ENCODE measurements at regions not wholly inside any gene's neighbourhood (a gene's known extent, or its start where the extent isn't known, plus 50 kb on each side); places are given as distances from the start of the nearest gene placed in this dataset.

- Histone ChIP-seq H3K36me3 (ENCODE audit: insufficient read depth, low read length) (no peaks in the 10 kb centered on the region), H3K9me3 (ENCODE audit: low read length) (no peaks in the 10 kb centered on the region), H3K9me2 (ENCODE audit: low read depth, low read length) (no peaks in the 10 kb centered on the region), H3K27ac (ENCODE audit: low read depth, low read length, poor library complexity, severe bottlenecking) (no peak overlapping the region), H3K27me3 (ENCODE audit: insufficient read depth, low read length) (no peaks in the 10 kb centered on the region; the same call in 1 of the 2 replicates), H3K4me1 (ENCODE audit: insufficient read depth, low read length, severe bottlenecking) (no peaks in the 10 kb centered on the region), H3K4me2 (ENCODE audit: low read length) (no peak overlapping the region), H3F3A (ENCODE audit: insufficient read depth, low read length) (no peaks in the 10 kb centered on the region), H3K9ac (ENCODE audit: low read length) (no peak overlapping the region), H3K4me3 (ENCODE audit: low read depth, low read length, poor library complexity, severe bottlenecking) (no peak overlapping the region), H2AFZ (ENCODE audit: low read length) (no peak overlapping the region), H3K79me2 (ENCODE audit: insufficient read depth, low read length) (no peaks in the 10 kb centered on the region), H4K20me1 (ENCODE audit: insufficient read depth, low read length) (no peaks in the 10 kb centered on the region)
- TF ChIP-seq CTCF (IDR thresholded peaks at IDR 0.05; ENCODE audit: low read length), result no peak
- TF ChIP-seq EZH2 (IDR thresholded peaks at IDR 0.05; ENCODE audit: borderline replicate concordance, low read length), result no peak
Measured at GRCh38 chr10:114771749-114772148, 49.8 kb upstream of the FHIP2A start.

Data from OCI-LY1 (cell line).